ENCODE measurements at regions not wholly inside any gene's neighbourhood (a gene's known extent, or its start where the extent isn't known, plus 50 kb on each side); places are given as distances from the start of the nearest gene placed in this dataset.

- DNase-seq (ENCODE audit: low read depth): no peak
- no peak for TF ChIP-seq CTCF (IDR thresholded peaks at IDR 0.05; ENCODE audit: low read depth, low read length, missing control alignments)
- H3K4me3 ChIP-seq (ENCODE audit: low read depth, low read length): no peak overlapping the region
Measured at GRCh38 chr2:71859211-71859847, 288.3 kb downstream of the CYP26B1 start.

GRCh38 chr2:71858071-71858470, 289.6 kb downstream of the CYP26B1 start:
- no peak overlapping the region for H3K4me3 ChIP-seq (ENCODE audit: low read depth, low read length)
- TF ChIP-seq CTCF (IDR thresholded peaks at IDR 0.05; ENCODE audit: low read depth, low read length, missing control alignments): no peak
- no peak for DNase-seq (ENCODE audit: low read depth)

GRCh38 chr2:71857636-71858035, 290.0 kb downstream of the CYP26B1 start:
- no peak overlapping the region for H3K4me3 ChIP-seq (ENCODE audit: low read depth, low read length)
- no peak for DNase-seq (ENCODE audit: low read depth)
- no peak for TF ChIP-seq CTCF (IDR thresholded peaks at IDR 0.05; ENCODE audit: low read depth, low read length, missing control alignments)

GRCh38 chr2:71856773-71857525, 290.7 kb downstream of the CYP26B1 start:
- TF ChIP-seq CTCF (IDR thresholded peaks at IDR 0.05; ENCODE audit: low read depth, low read length, missing control alignments): no peak
- no peak for DNase-seq (ENCODE audit: low read depth)
- no peak overlapping the region for H3K4me3 ChIP-seq (ENCODE audit: low read depth, low read length)

GRCh38 chr2:71853858-71854257, 293.8 kb downstream of the CYP26B1 start:
- H3K4me3 ChIP-seq (ENCODE audit: low read depth, low read length): no peak overlapping the region
- no peak for DNase-seq (ENCODE audit: low read depth)
- no peak for TF ChIP-seq CTCF (IDR thresholded peaks at IDR 0.05; ENCODE audit: low read depth, low read length, missing control alignments)

GRCh38 chr2:71852141-71852711, 295.4 kb downstream of the CYP26B1 start:
- no peak for DNase-seq (ENCODE audit: low read depth)
- no peak for TF ChIP-seq CTCF (IDR thresholded peaks at IDR 0.05; ENCODE audit: low read depth, low read length, missing control alignments)
- H3K4me3 ChIP-seq (ENCODE audit: low read depth, low read length): no peak overlapping the region
